Dendritic cell treated with granulocyte-macrophage colony-stimulating factor and Interleukin-4, amounts not matched to agents 40 ng/mL and 50 ng/mL, for 4 days (primary cell): ENCODE measurements at regions not wholly inside any gene's neighbourhood (a gene's known extent, or its start where the extent isn't known, plus 50 kb on each side); places are given as distances from the start of the nearest gene placed in this dataset.
A peak's percentile ranks its signal among the peaks of the same experiment; 100 is the strongest.
"Not testable (repeated sequence)": the region's sequence is repeated elsewhere in the genome, so short reads cannot be mapped to it uniquely, and the experiment has no call there.

Experiments
- H3K27ac Mint-ChIP-seq: one replicate; pipeline ENCODE4 v1.8.0; 2022; ENCODE audit warnings: mild to moderate bottlenecking, mixed read lengths
- H3K27me3 Mint-ChIP-seq: one replicate; pipeline ENCODE4 v1.8.0; 2022; ENCODE audit warnings: mild to moderate bottlenecking, mixed read lengths
- H3K36me3 Mint-ChIP-seq: one replicate; pipeline ENCODE4 v1.8.0; 2022; ENCODE audit warnings: low read depth, mixed read lengths
- H3K4me1 Mint-ChIP-seq: one replicate; pipeline ENCODE4 v1.8.0; 2022; ENCODE audit warnings: low read depth, mixed read lengths
- H3K4me3 Mint-ChIP-seq: one replicate; pipeline ENCODE4 v1.8.0; 2022; ENCODE audit warnings: mild to moderate bottlenecking, moderate library complexity, mixed read lengths
- H3K9me3 Mint-ChIP-seq: one replicate; pipeline ENCODE4 v1.8.0; 2022; ENCODE audit warnings: mixed read lengths
- intact Hi-C: fragments of 100-400 bp; cut with micrococcal nuclease; formaldehyde crosslinking; loops from one replicate; pipeline ENCODE4 v1.15.0; 2022

DNA sequence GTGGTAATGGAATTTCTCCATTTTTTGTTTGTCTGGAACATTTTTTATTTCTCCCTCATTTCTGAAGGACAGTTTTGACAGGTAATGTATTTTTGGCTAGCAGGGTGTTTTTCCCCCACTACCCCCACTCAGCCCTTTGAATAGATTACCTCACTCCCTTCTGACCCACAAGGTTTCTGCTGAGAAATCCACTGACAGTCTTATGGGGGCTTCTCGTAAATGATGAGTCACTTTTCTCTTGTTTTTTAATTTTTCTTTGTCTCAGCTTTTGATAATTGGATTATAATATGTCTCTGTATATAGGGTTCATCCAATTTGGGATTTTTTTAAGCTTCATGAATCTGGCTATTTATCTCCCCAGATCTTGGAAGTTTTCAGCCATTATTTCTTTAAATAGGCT lies 74.7 kb upstream of the CCDC71L start:
- Mint-ChIP-seq H3K27me3 (peaks cover 7% of the 10 kb centered on the region), H3K27ac (no peak overlapping the region), H3K36me3 (no peaks in the 10 kb centered on the region), H3K9me3 (no peaks in the 10 kb centered on the region), H3K4me3 (no peak overlapping the region), H3K4me1 (peaks cover 33% of the 10 kb centered on the region)
- intact Hi-C loops, result loop anchor here (1.0 to 2.0 kb wide), 3 partner anchors 75 to 559 kb away; no protein-coding TSS in a partner anchor

DNA sequence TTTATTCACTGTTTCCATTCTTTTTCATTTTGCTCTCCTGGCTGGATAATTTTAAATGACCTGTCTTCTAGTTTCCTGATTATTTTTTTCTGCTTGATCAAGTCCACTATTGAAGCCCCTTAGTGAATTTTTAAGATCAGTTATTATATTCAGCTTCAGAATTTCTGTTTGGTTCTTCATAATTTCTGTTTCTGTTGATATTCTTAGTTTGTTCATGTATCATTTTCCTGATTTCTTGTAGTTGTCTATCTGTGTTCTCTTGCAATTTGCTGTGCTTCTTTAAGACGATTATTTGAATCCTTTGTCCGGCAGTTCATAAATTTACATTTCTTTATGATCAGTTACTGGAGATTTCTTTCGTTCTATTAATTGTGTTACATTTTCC lies 75.2 kb upstream of the CCDC71L start:
- H3K4me3 Mint-ChIP-seq, result no peak overlapping the region
- no peaks in the 10 kb centered on the region for H3K36me3 Mint-ChIP-seq
- no peak overlapping the region for H3K27ac Mint-ChIP-seq
- intact Hi-C loops, result loop anchor here (1.0 to 2.0 kb wide), 3 partner anchors 76 to 559 kb away; no protein-coding TSS in a partner anchor
- peaks cover 7% of the 10 kb centered on the region for H3K27me3 Mint-ChIP-seq
- H3K9me3 Mint-ChIP-seq, result no peaks in the 10 kb centered on the region
- peaks cover 28% of the 10 kb centered on the region for H3K4me1 Mint-ChIP-seq

DNA sequence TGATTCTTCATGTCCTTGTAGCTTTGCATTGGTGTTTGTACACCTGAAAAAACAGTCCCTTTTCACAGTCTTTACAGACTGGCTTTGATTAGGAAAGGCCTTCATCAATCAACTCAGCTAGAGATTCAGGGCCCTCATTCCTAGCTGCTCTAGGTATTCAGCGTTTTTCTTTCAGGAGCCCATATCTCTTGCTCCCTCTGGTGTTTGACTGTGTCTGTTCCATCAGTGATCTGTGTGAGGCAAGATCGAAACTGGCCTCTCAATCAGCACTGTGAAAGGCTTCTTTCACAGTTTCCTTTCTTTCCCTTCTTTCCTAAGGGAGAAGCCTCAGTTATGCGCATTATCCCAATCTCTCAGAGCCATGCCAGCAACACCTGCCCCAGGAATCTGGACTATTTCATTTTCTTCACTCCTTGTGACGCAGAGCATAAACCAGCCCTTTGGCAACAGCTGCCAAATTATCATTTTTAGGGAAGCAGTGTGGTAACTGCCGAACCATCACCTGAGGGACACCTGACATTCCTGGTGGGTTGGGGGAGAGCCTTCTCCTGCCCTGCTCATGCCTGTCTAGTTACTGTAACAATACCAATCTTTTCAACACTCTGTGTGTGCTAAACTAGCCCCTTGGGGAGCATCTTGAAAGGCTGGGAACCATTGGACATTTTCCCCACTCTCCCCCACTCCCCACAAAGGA lies 75.7 kb upstream of the CCDC71L start:
- Mint-ChIP-seq H3K4me1 (peaks cover 23% of the 10 kb centered on the region), H3K27ac (no peak overlapping the region), H3K9me3 (no peaks in the 10 kb centered on the region), H3K4me3 (peak overlapping the region; percentile 18), H3K36me3 (no peaks in the 10 kb centered on the region), H3K27me3 (peaks cover 7% of the 10 kb centered on the region)
- intact Hi-C loops, result loop anchor here (1.0 to 2.0 kb wide), 3 partner anchors 76 to 560 kb away; no protein-coding TSS in a partner anchor

DNA sequence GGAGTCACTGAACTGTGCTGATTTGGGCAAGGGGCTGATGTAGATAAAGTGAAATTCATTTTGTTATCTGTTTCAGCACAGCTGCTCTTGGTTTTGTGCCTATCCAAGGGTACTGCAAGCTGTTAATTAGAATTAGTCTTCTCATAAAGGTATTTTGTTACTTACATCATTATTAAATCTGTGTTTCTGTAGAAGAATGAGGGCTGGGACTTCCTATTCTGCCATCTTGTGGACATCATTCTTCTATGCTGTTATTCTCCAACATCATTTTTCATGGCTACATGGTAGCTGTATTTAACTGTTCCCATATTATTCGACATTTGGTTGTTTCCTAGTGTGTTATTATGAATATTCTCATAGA lies 76.2 kb upstream of the CCDC71L start:
- no peaks in the 10 kb centered on the region for H3K36me3 Mint-ChIP-seq
- no peak overlapping the region for H3K4me3 Mint-ChIP-seq
- peaks cover 4% of the 10 kb centered on the region for H3K27me3 Mint-ChIP-seq
- H3K9me3 Mint-ChIP-seq, result no peaks in the 10 kb centered on the region
- H3K4me1 Mint-ChIP-seq, result peaks cover 18% of the 10 kb centered on the region
- intact Hi-C loops, result loop anchor here (2.0 kb wide), 1 partner anchor 560 kb away; no protein-coding TSS in a partner anchor
- no peak overlapping the region for H3K27ac Mint-ChIP-seq

DNA sequence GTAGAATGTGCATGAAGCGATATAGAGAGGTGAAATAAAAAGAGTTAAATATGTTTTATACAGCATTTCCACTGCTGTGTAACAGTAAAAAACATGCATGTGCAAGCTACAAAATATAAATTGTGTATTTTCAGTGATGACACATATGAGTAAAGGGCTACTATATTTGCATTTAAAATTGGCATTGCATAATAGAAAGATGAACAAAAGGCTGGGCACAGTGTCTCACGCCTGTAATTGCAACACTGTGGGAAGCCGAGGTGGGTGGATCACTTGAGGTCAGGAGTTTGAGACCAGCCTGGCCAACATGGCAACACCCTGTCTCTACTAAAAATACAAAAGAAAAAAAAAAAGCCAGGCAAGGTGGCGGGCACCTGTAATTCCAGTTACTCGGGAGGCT lies 79.8 kb upstream of the CCDC71L start:
- Mint-ChIP-seq H3K36me3 (no peaks in the 10 kb centered on the region), H3K4me1 (peaks cover 11% of the 10 kb centered on the region), H3K4me3 (no peak overlapping the region), H3K27me3 (no peaks in the 10 kb centered on the region), H3K9me3 (no peaks in the 10 kb centered on the region), H3K27ac (no peak overlapping the region)
- intact Hi-C loops, result no loop called here

DNA sequence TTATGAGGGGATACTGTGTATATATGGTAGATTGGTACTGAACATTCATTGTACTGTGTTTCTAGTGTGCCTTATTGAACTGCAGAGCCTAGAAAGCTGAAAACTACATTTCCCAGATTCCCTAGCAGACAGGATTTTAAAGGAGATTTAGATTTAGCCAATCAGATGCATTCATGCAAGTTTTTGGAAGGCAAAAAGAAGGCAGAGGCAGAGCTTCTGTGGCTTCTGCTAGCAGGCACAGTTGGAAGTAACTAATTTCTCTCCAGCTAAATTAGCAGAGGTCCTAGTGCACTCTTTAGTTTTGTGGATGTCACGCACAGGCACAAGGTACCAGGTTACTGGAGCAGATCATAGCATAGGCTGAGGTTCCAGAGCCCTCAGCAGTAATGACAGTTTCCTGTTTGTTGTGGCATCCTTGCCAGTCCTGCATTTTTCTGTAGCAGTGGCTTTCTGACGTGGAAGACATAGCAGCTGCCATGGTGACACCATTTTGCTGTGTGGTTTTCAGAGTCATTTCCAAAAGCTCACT lies 83.7 kb upstream of the CCDC71L start:
- Mint-ChIP-seq H3K4me1 (peaks cover 30% of the 10 kb centered on the region), H3K36me3 (no peaks in the 10 kb centered on the region), H3K4me3 (no peak overlapping the region), H3K27me3 (no peaks in the 10 kb centered on the region), H3K9me3 (no peaks in the 10 kb centered on the region), H3K27ac (no peak overlapping the region)
- intact Hi-C loops, result no loop called here

DNA sequence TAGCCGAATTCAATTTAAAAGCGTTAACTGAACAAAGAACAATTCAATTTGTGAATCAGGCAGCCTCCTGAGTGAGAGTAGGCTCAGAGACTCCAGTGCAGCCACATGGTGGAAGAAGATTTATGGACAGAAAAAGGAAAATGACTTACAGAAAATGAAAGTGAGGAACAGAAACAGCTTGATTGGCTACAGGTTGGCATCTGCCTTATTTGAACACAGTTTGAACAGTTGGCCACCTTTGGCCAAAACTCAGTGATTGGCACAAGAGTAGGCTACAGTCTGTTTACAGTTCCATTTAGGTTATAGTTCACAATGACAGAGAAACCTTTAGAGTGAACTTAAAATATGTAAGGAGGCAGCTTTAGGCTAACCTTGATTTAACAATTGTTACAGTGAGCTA lies 86.3 kb upstream of the CCDC71L start:
- H3K4me3 Mint-ChIP-seq, H3K27me3 Mint-ChIP-seq, intact Hi-C loops, H3K36me3 Mint-ChIP-seq, H3K9me3 Mint-ChIP-seq: not testable (repeated sequence)
- peaks cover 30% of the 10 kb centered on the region for H3K4me1 Mint-ChIP-seq
- H3K27ac Mint-ChIP-seq, result peak overlapping the region; percentile 63

DNA sequence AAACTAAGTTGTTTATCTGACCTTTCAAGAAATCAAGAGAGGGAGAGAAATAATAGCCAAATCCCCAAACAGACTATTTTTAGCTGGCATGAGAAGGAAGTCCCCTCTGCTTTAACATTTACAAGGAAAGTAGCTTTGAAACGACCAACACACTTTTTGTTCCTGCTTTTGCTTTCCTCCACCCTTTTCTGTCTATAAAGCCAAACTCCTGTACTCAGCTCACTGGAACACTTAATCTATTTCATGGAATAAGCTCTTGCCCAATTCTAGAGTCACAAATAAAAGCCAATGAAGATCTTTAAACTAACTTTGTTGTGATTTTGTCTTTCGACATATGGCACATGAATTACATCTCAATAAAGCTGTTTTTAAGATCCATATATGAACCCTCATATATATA lies 86.8 kb upstream of the CCDC71L start:
- no peaks in the 10 kb centered on the region for H3K9me3 Mint-ChIP-seq
- H3K36me3 Mint-ChIP-seq, result no peaks in the 10 kb centered on the region
- peaks cover 30% of the 10 kb centered on the region for H3K4me1 Mint-ChIP-seq
- no peak overlapping the region for H3K4me3 Mint-ChIP-seq
- intact Hi-C loops, result no loop called here
- no peaks in the 10 kb centered on the region for H3K27me3 Mint-ChIP-seq
- H3K27ac Mint-ChIP-seq, result peak overlapping the region; percentile 63

DNA sequence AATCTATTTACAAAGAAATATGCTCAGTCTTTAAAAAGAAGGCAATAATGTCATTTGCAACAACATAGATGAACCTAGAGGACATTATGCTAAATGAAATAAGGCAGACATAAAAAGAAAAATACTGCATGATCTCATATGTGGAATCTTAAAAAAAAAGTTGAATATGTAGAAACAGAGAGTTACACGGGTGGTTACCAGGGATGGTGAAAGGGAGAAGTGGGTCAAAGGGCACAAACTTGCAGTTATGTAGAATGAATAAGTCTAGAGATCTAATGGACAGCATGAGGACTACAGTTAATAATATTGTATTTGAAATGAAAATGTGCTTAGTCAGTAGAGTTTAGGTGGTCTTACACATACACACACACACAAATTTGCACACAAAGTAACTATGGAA lies 88.2 kb upstream of the CCDC71L start:
- no peak overlapping the region for H3K27ac Mint-ChIP-seq

DNA sequence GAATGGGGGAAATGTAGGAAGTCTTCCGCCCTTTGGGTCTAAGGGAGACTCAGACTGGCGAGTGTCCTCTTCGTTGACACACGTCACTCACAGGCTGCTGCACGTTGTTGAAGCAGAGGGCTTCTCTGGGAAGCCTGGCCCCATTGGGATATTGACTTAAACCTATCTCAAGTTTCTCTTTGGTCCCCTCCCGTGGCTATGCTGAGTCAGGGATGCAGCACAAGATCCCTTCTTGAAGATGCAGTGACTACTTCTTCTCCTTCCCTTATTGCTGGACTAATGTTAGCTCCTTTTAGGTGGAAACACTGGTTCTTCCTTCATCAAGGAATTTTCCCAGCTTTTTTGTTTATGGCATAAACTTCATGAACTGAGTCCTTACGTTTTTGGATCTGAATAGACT lies 89.8 kb upstream of the CCDC71L start:
- intact Hi-C loops, result no loop called here
- Mint-ChIP-seq H3K36me3 (no peaks in the 10 kb centered on the region), H3K27ac (no peak overlapping the region), H3K27me3 (no peaks in the 10 kb centered on the region), H3K4me1 (peaks cover 30% of the 10 kb centered on the region), H3K9me3 (no peaks in the 10 kb centered on the region), H3K4me3 (no peak overlapping the region)

More for the DNA sequence above, 88.2 kb upstream of the CCDC71L start:
- no peak overlapping the region for H3K4me3 Mint-ChIP-seq
- peaks cover 30% of the 10 kb centered on the region for H3K4me1 Mint-ChIP-seq
- intact Hi-C loops, result no loop called here
- H3K27me3 Mint-ChIP-seq, result no peaks in the 10 kb centered on the region
- H3K9me3 Mint-ChIP-seq, result no peaks in the 10 kb centered on the region
- H3K36me3 Mint-ChIP-seq, result no peaks in the 10 kb centered on the region

DNA sequence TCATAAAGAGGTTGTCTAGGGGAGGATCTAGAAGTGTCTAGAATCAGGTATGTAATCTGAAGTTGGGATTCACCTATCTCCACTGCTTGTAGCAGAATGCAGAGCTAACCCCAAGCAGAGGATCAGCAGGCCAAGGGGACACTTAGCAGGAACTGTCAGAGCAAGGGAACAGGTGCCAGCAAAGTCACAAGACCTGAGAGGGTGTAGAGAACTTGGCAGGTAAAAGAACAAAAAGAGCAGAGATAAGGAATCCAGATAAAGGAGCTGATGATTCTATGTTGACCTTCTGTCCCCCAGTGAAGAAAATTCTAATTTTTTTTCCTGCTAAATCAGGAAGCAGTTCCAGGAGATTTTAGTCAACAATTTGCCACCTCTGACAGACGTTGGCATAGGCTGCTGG lies 91.4 kb upstream of the CCDC71L start:
- no peak overlapping the region for H3K27ac Mint-ChIP-seq
- H3K4me3 Mint-ChIP-seq, result no peak overlapping the region
- no peaks in the 10 kb centered on the region for H3K27me3 Mint-ChIP-seq
- intact Hi-C loops, result no loop called here
- no peaks in the 10 kb centered on the region for H3K36me3 Mint-ChIP-seq
- H3K4me1 Mint-ChIP-seq, result peaks cover 23% of the 10 kb centered on the region
- no peaks in the 10 kb centered on the region for H3K9me3 Mint-ChIP-seq

DNA sequence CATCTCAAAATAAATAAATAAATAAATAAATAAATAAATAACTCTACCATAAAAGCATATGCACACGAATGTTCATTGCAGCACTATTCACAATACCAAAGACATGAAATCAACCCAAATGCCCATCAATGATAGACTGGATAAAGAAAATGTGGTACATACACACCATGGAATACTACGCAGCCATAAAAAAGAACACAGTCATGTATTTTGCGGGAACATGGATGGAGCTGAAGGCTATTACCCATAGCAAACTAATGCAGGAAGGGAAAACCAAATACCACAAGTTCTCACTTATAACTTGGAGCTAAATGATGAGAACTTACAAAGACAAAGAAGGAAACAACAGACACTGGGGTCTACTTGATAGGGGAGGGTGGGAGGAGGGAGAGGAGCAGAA lies 94.1 kb upstream of the CCDC71L start:
- H3K27me3 Mint-ChIP-seq, H3K4me3 Mint-ChIP-seq, H3K27ac Mint-ChIP-seq, H3K36me3 Mint-ChIP-seq, H3K9me3 Mint-ChIP-seq, intact Hi-C loops: not testable (repeated sequence)
- peaks cover 22% of the 10 kb centered on the region for H3K4me1 Mint-ChIP-seq

DNA sequence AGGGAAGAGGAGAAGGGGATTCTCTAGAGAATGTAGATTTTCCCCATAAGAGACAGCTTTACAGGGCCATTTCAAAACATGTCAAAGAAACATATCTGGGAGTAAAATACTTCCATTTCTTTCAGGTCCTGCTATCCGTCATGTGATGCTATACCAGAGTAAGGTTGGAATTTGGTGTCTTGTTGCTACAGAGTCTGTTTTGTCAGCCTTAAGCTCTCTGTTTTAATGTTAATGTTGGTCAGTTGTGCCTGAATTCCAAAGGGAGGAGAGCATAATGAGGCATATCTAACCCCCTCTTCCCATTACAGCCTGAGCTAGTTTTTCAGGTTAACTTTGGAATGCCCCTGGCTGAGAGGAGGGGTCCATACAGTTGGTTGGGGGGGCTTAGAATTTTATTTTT lies 94.7 kb upstream of the CCDC71L start:
- Mint-ChIP-seq H3K27me3 (no peaks in the 10 kb centered on the region), H3K9me3 (no peaks in the 10 kb centered on the region), H3K4me1 (peaks cover 22% of the 10 kb centered on the region), H3K27ac (no peak overlapping the region), H3K4me3 (no peak overlapping the region), H3K36me3 (no peaks in the 10 kb centered on the region)
- intact Hi-C loops, result no loop called here

DNA sequence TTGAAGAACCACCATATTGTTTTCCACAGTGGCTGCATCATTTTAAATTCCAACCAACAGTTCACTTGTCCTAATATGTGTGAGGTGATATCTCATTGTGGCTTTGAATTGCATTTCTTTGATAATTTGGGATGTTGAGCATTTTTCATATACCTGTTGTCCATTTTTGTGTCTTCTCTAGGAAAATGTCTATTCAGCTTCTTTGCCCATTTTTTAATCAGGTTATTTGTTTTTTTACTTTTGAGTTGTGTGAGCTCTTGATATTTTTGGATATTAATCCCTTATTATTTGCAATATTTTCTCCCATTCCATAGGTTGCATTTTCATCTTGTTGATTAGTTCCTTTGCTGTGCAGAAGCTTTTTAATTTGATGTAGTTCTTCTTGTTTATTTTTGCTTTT lies 95.1 kb upstream of the CCDC71L start:
- intact Hi-C loops, result no loop called here
- H3K36me3 Mint-ChIP-seq, result no peaks in the 10 kb centered on the region
- no peak overlapping the region for H3K27ac Mint-ChIP-seq
- H3K4me1 Mint-ChIP-seq, result peaks cover 22% of the 10 kb centered on the region
- no peaks in the 10 kb centered on the region for H3K9me3 Mint-ChIP-seq
- H3K27me3 Mint-ChIP-seq, result no peaks in the 10 kb centered on the region
- no peak overlapping the region for H3K4me3 Mint-ChIP-seq

DNA sequence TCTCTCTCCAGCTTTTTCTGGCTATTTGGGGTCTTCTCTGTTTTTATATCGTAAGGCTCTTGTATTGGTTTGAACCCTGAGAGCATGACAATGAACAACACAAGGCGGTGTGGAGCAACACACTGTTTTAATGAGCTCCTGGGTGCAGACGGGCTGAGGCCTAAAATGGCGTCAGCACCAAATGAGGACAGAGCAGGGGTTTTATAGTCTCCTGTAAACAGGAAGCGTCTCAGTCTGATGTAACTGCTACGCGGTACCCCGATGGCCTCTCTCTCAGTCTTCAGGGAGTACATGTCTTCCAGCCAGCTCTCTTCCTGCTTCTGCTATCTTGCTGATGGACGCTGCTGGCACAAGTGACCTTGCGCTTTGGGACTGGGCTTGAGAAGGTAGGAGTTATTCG lies 95.9 kb upstream of the CCDC71L start:
- Mint-ChIP-seq H3K4me1 (peaks cover 22% of the 10 kb centered on the region), H3K9me3 (no peaks in the 10 kb centered on the region), H3K27ac (no peak overlapping the region), H3K27me3 (no peaks in the 10 kb centered on the region), H3K4me3 (no peak overlapping the region), H3K36me3 (no peaks in the 10 kb centered on the region)
- intact Hi-C loops, result no loop called here
